ENCODE measurements at regions not wholly inside any gene's neighbourhood (a gene's known extent, or its start where the extent isn't known, plus 50 kb on each side); places are given as distances from the start of the nearest gene placed in this dataset.
"Not testable (repeated sequence)": the region's sequence is repeated elsewhere in the genome, so short reads cannot be mapped to it uniquely, and the experiment has no call there.

- DNase-seq, result no peak
Measured at GRCh38 chr10:6718550-6718949, 138.5 kb upstream of the PRKCQ start.

GRCh38 chr10:6716516-6716915 is 136.4 kb upstream of the PRKCQ start:
- DNase-seq, result no peak

- no peak for DNase-seq
Measured at GRCh38 chr10:6713716-6714115, 133.6 kb upstream of the PRKCQ start.

GRCh38 chr10:6713120-6713519 is 133.0 kb upstream of the PRKCQ start:
- no peak for DNase-seq

GRCh38 chr10:6711881-6712280 is 131.8 kb upstream of the PRKCQ start:
- no peak for DNase-seq

- DNase-seq, result no peak
Measured at GRCh38 chr10:6711408-6711841, 131.3 kb upstream of the PRKCQ start.

- DNase-seq, result no peak
Measured at GRCh38 chr10:6707352-6707751, 127.3 kb upstream of the PRKCQ start.

GRCh38 chr10:6706725-6707124 is 126.6 kb upstream of the PRKCQ start:
- DNase-seq, result no peak

GRCh38 chr10:6704896-6705295 is 124.8 kb upstream of the PRKCQ start:
- DNase-seq, result no peak

GRCh38 chr10:6702833-6703232 is 122.8 kb upstream of the PRKCQ start:
- not testable (repeated sequence) for DNase-seq

GRCh38 chr10:6702030-6702429 is 122.0 kb upstream of the PRKCQ start:
- no peak for DNase-seq

- DNase-seq, result no peak
Measured at GRCh38 chr10:6701289-6701688, 121.2 kb upstream of the PRKCQ start.

- no peak for DNase-seq
Measured at GRCh38 chr10:6700066-6700465, 120.0 kb upstream of the PRKCQ start.

- DNase-seq, result no peak
Measured at GRCh38 chr10:6699336-6699735, 119.3 kb upstream of the PRKCQ start.

GRCh38 chr10:6695519-6695918 is 115.4 kb upstream of the PRKCQ start:
- DNase-seq, result no peak

GRCh38 chr10:6694447-6695140 is 114.5 kb upstream of the PRKCQ start:
- DNase-seq, result no peak

- DNase-seq, result no peak
Measured at GRCh38 chr10:6692856-6693255, 112.8 kb upstream of the PRKCQ start.

- no peak for DNase-seq
Measured at GRCh38 chr10:6692103-6692502, 112.0 kb upstream of the PRKCQ start.

GRCh38 chr10:6689036-6689435 is 109.0 kb upstream of the PRKCQ start:
- no peak for DNase-seq

- DNase-seq, result no peak
Measured at GRCh38 chr10:6680735-6681134, 100.7 kb upstream of the PRKCQ start.

- no peak for DNase-seq
Measured at GRCh38 chr10:6678956-6679355, 98.9 kb upstream of the PRKCQ start.

GRCh38 chr10:6678211-6678803 is 98.2 kb upstream of the PRKCQ start:
- peak; percentile 52 for DNase-seq

GRCh38 chr10:6677129-6677528 is 97.1 kb upstream of the PRKCQ start:
- DNase-seq, result not testable (repeated sequence)

GRCh38 chr10:6674291-6674690 is 94.2 kb upstream of the PRKCQ start:
- DNase-seq, result no peak

GRCh38 chr10:6671976-6672375 is 91.9 kb upstream of the PRKCQ start:
- DNase-seq, result no peak
